ENCODE measurements at regions not wholly inside any gene's neighbourhood (a gene's known extent, or its start where the extent isn't known, plus 50 kb on each side); places are given as distances from the start of the nearest gene placed in this dataset.

DNA sequence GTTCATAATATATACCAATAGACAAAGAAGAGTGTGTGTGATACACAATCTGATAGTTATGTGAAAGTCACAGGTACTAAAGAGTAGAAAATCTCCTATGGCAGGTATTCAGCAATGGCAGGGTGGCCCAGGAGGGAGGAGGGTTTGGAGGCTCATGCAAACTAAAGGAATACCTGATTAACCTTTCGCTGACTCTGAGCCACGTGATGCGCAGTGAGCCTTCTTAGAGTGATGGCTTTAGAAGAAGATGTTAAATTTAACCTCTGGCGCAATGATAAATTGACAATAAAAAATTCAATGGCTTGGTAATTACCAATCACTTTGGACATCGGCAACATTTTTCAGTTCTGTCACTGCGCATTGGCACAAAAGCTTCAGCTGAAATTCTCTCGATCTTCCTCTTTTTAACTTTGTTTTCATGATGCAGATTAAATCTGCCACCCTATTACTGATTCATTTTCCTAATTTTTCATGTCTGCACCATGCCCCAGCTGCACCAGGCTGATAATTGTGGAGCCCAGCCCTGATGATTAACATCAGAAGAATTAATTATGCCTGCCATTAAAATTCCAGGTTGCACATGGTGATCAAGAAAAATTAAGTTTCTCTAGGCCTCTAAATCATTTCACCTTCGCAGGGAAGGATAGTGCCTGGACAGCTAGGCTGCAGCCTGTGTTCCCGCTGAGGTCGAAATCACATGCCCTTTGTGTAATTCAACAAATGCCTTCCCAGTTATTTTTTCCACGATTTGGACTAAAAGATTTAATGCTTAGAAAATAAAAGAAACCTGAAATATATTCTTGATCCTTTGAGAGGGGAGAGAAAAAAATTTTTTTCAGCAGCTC is 250.6 kb upstream of the HNRNPA3 start:
- Mint-ChIP-seq H3K9me3 (no peaks in the 10 kb centered on the region), H3K36me3 (ENCODE audit: low read depth) (no peaks in the 10 kb centered on the region), H3K27me3 (ENCODE audit: low read depth) (peaks cover 52% of the 10 kb centered on the region), H3K4me1 (ENCODE audit: low read depth) (no peaks in the 10 kb centered on the region), H3K27ac (no peak overlapping the region), H3K4me3 (ENCODE audit: low read depth) (no peak overlapping the region)
- intact Hi-C loops (cut with micrococcal nuclease) = no loop called here
- DNase-seq (ENCODE audit: low spot score) = no peak

DNA sequence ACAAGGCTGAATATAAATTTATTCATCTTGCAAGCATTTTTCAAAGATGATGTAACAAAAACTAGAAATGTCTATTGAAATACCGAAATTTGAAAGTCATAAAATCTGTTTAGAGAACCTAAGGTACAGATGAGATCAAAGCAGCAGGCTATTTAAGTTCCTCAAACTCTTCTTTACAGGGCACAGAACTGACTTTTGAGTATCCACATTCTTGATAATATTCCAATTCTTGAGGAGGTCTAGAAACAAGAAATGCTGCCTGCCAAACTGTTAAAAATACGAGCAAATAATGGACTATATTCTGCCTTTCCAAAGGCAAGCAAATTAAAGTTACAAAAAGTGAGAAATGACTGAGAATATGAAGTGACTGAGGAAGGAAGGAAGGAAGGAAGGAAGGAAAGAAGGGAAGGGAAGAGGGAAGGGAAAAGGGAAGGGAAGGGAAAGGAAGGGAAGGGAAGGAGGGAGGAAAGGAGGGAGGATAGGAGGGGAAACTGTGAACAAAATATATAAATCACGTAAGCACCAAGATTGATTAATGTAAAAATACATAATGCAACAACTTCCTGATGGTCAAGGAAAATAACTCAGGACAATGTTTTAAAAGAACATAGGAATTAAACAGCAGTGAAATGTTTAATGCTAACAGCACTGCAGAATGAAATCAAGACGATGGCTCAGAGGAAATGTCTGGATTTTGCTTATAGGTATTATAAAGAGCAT is 248.9 kb upstream of the HNRNPA3 start:
- Mint-ChIP-seq H3K9me3 (no peaks in the 10 kb centered on the region), H3K4me3 (ENCODE audit: low read depth) (no peak overlapping the region), H3K4me1 (ENCODE audit: low read depth) (no peaks in the 10 kb centered on the region), H3K27me3 (ENCODE audit: low read depth) (peaks cover 51% of the 10 kb centered on the region), H3K27ac (no peak overlapping the region), H3K36me3 (ENCODE audit: low read depth) (no peaks in the 10 kb centered on the region)
- intact Hi-C loops (cut with micrococcal nuclease) = no loop called here
- DNase-seq (ENCODE audit: low spot score) = no peak

DNA sequence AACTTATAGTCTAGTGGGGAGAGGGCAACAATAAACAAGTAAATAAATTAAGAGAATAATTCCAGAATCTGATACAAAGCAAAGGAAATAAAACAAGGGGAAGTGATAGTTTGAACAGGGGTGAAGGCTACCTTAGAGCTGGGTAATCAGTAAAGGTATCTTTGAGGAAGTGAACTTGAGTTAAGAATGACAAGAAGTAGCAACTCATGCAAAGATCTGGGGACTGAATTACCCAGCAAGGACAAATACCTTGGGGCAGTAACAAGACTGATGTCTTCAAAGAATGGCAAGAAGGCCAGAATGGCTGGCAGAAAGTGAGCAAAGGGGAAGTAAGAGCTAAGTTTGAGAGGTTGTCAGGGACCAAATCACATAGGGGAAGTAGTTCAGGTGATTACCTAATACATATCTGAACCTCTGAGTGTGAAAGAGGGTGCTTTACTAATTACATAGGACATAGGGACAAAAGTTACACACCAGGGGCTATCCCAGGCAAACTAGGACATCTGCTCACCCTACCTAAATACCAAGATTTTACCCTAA is 244.6 kb upstream of the HNRNPA3 start:
- DNase-seq (ENCODE audit: low spot score) = no peak
- no peaks in the 10 kb centered on the region for H3K9me3 Mint-ChIP-seq
- H3K4me1 Mint-ChIP-seq (ENCODE audit: low read depth) = no peaks in the 10 kb centered on the region
- H3K27me3 Mint-ChIP-seq (ENCODE audit: low read depth) = peaks cover 34% of the 10 kb centered on the region
- H3K4me3 Mint-ChIP-seq (ENCODE audit: low read depth) = no peak overlapping the region
- intact Hi-C loops (cut with micrococcal nuclease) = no loop called here
- H3K27ac Mint-ChIP-seq = no peak overlapping the region
- H3K36me3 Mint-ChIP-seq (ENCODE audit: low read depth) = no peaks in the 10 kb centered on the region

DNA sequence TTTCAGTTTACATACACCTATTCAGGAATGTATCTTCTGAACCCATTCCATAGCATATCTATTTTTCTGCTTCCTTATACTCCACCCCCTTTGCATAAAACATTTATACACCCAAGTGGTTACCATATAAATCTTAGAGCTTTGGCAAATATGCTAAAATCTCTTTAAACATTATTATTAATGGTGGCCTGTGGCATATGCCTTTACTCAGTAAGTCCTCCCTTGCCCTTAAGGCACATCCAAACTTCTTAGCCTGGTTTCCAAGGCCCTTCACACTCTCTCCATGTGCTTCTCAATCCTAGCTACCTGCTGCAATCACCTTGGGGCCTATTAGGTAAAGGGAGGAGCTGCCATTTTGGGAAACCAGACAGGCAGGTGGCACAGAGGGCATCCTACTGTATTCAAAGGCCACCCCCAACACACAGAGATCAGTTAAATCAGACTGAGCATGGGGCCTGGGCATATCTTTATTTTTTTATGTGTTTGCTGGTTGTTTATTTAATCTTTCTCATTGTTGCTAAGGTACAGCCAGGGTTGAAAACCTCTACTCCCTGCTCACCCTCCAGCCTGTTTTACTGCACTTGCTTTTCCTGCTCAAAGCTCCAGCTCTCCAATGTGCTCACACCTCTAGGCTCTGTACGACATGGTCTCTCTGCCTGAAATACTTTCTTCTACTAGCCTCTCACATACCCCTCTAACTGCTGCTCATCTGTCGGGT is 242.8 kb upstream of the HNRNPA3 start:
- no peak for DNase-seq (ENCODE audit: low spot score)
- Mint-ChIP-seq H3K36me3 (ENCODE audit: low read depth) (no peaks in the 10 kb centered on the region), H3K9me3 (no peaks in the 10 kb centered on the region), H3K4me1 (ENCODE audit: low read depth) (no peaks in the 10 kb centered on the region), H3K27me3 (ENCODE audit: low read depth) (peaks cover 37% of the 10 kb centered on the region), H3K27ac (no peak overlapping the region), H3K4me3 (ENCODE audit: low read depth) (no peak overlapping the region)
- intact Hi-C loops (cut with micrococcal nuclease) = no loop called here

DNA sequence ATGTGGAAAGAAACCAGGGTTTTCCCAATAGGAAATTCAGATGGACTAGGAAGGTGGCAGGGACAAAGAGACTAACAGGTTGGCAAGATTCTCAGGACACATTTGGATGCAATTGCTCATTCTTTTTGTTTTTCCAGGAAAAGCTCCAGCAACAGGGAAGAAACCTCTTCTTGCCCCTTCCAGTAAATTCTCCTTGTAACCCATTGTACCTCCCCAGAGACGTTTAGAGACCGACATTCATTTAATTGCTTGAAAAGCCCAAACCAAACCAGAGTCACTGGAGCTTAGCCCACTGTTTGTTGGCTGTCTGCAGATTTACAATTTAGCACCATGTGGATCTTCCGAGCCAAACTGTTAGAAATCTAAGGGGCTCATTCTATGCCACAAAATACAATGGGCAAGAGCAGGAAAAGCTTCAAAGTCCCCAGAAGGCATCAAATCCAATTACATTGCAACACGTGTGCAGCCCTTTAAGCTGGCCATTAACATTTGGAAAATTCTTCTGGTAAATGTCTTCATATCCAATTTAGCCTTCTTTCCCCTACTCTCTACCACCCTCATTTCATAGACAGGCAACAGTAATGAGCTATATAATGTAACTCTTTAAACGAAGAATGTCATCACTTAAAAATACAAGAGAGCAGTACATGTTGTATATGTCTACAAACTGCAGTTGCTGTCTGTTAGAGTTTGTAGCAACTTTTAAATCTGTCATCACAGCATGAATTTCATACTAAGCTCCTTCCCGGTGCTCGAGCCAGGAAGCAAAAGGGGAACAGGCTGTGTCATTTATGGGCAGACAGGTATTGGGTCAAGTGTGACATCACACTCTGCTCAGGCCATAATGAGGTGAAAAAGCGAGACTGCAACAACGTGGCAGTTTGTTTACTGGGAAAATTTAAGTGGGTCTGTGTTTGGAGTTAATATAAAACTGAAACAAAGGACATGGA is 235.6 kb upstream of the HNRNPA3 start:
- intact Hi-C loops (cut with micrococcal nuclease) = no loop called here
- H3K27ac Mint-ChIP-seq = no peak overlapping the region
- H3K4me1 Mint-ChIP-seq (ENCODE audit: low read depth) = no peaks in the 10 kb centered on the region
- peaks cover 46% of the 10 kb centered on the region for H3K27me3 Mint-ChIP-seq (ENCODE audit: low read depth)
- no peaks in the 10 kb centered on the region for H3K9me3 Mint-ChIP-seq
- DNase-seq (ENCODE audit: low spot score) = no peak
- no peak overlapping the region for H3K4me3 Mint-ChIP-seq (ENCODE audit: low read depth)
- H3K36me3 Mint-ChIP-seq (ENCODE audit: low read depth) = no peaks in the 10 kb centered on the region

DNA sequence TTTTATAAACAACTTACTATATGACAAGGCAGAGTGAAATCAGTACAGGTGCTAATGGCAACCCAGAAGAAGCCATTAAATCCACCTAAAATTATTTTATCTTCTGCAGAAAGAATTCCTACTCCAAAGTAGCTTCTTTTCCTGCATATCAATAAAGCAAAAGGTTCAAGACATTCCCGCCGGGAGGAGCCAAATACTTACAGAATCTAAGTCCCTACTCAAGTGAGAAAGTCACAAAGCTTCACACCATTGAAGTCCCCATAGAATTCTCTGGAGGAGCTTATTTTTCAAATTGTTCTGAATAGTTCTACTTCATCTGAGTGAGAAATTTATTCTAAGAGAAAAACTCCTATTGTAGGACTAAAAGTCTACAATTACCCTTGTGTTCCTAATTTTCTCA is 233.7 kb upstream of the HNRNPA3 start:
- H3K4me1 Mint-ChIP-seq (ENCODE audit: low read depth) = no peaks in the 10 kb centered on the region
- H3K27me3 Mint-ChIP-seq (ENCODE audit: low read depth) = peaks cover 43% of the 10 kb centered on the region
- H3K9me3 Mint-ChIP-seq = no peaks in the 10 kb centered on the region
- no peaks in the 10 kb centered on the region for H3K36me3 Mint-ChIP-seq (ENCODE audit: low read depth)
- intact Hi-C loops (cut with micrococcal nuclease) = no loop called here
- no peak overlapping the region for H3K27ac Mint-ChIP-seq
- H3K4me3 Mint-ChIP-seq (ENCODE audit: low read depth) = no peak overlapping the region
- no peak for DNase-seq (ENCODE audit: low spot score)

DNA sequence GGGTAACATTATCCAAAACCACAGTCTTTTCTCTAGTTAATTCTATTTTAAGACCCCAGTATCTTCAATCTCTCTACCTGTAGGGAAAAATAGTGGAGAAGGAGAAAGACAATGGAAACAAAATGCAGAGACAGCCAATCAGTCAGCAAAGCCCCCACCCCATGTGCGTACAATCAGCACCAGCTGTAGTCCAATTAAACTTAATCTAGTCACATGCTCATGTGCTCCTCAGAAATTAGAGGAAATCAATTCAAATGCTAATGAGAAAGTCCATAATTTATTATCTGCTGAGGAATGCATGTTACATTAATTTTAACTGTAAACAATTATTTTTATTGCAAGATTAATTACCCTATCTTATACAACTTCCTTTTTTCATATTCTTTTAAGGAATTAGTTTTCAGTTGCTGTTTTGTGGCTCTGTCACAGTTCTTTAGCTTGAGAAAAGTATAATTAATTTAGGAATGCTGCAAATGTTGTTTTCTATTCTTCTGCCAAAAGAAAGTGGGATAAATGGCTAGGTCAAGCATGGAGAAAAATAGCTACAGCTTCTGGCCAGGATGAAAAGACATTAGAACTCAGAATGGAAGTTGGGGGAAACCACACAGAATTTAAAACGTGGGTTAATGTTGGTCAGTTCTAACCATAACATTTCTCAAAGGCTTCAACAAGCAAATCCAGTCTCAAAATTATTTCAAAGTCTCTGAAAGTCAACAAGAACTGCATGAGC is 232.4 kb upstream of the HNRNPA3 start:
- Mint-ChIP-seq H3K4me1 (ENCODE audit: low read depth) (no peaks in the 10 kb centered on the region), H3K4me3 (ENCODE audit: low read depth) (no peak overlapping the region), H3K27me3 (ENCODE audit: low read depth) (peaks cover 38% of the 10 kb centered on the region), H3K27ac (no peak overlapping the region), H3K36me3 (ENCODE audit: low read depth) (no peaks in the 10 kb centered on the region), H3K9me3 (no peaks in the 10 kb centered on the region)
- DNase-seq (ENCODE audit: low spot score) = no peak
- intact Hi-C loops (cut with micrococcal nuclease) = no loop called here

DNA sequence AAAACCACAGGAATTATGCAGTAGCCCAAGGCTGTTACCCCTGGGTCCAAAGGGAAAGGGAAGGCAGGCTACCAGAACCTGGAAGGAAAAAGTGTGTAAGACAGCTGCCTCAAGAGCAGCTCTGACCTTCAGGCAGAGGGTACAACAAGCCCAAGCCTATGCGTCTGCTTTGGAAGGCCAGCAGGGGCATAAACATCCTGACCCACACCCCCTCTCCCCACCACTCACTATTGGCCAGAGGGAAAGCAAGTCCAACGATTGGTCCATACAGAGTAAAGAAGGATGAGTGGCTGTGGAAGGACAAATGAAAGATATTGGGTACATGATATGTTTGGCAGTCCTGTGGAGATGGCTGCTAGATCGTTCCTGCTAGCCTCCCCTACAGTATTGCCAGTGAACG is 227.6 kb upstream of the HNRNPA3 start:
- Mint-ChIP-seq H3K27me3 (ENCODE audit: low read depth) (peaks cover 37% of the 10 kb centered on the region), H3K4me1 (ENCODE audit: low read depth) (no peaks in the 10 kb centered on the region)
- intact Hi-C loops (cut with micrococcal nuclease) = no loop called here

DNA sequence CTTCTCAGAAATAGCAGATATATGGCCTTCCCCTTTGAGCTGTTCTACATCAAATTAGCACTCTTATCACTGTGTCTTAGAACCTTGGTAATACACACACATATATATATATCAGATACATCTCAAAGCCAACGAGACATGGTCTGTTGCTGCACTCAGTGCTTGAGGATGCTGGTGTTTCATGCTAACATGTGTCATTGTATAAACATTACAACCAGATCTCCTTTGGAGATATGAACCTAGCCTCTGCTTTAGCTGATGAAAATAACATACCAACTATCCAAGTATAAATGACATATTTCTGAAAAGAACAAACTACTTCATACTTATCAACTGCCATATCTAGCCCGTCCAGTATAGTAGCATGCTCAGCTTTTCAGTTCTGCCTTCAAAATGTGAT is 226.7 kb upstream of the HNRNPA3 start:
- Mint-ChIP-seq H3K36me3 (ENCODE audit: low read depth) (no peaks in the 10 kb centered on the region), H3K27ac (no peak overlapping the region), H3K4me1 (ENCODE audit: low read depth) (no peaks in the 10 kb centered on the region), H3K9me3 (no peaks in the 10 kb centered on the region), H3K4me3 (ENCODE audit: low read depth) (no peak overlapping the region), H3K27me3 (ENCODE audit: low read depth) (peaks cover 35% of the 10 kb centered on the region)
- intact Hi-C loops (cut with micrococcal nuclease) = no loop called here
- DNase-seq (ENCODE audit: low spot score) = no peak

More for the DNA sequence above, 227.6 kb upstream of the HNRNPA3 start:
- no peaks in the 10 kb centered on the region for H3K36me3 Mint-ChIP-seq (ENCODE audit: low read depth)
- no peaks in the 10 kb centered on the region for H3K9me3 Mint-ChIP-seq
- no peak overlapping the region for H3K4me3 Mint-ChIP-seq (ENCODE audit: low read depth)
- H3K27ac Mint-ChIP-seq = no peak overlapping the region
- no peak for DNase-seq (ENCODE audit: low spot score)

DNA sequence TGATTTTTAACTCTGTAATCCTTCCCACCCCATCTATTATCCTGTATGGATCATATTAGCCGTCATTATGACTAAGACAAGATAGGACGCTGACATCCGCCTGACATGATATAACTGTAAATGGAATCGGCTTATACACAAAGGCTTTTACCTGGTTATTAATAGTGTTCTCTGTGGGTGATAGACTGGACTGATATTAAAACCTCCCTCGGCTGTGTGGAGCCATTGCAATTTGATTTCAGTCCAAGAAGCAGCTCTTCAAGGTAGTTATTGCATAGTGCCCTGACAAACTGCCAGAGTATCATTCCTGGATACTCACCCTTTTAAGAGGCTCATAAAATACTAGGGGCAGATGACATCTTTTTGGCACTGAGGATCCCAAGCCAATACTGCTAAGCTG is 226.1 kb upstream of the HNRNPA3 start:
- H3K36me3 Mint-ChIP-seq (ENCODE audit: low read depth) = no peaks in the 10 kb centered on the region
- no peak for DNase-seq (ENCODE audit: low spot score)
- H3K4me3 Mint-ChIP-seq (ENCODE audit: low read depth) = no peak overlapping the region
- no peaks in the 10 kb centered on the region for H3K9me3 Mint-ChIP-seq
- H3K27me3 Mint-ChIP-seq (ENCODE audit: low read depth) = peaks cover 37% of the 10 kb centered on the region
- intact Hi-C loops (cut with micrococcal nuclease) = no loop called here
- no peak overlapping the region for H3K27ac Mint-ChIP-seq
- H3K4me1 Mint-ChIP-seq (ENCODE audit: low read depth) = no peaks in the 10 kb centered on the region

DNA sequence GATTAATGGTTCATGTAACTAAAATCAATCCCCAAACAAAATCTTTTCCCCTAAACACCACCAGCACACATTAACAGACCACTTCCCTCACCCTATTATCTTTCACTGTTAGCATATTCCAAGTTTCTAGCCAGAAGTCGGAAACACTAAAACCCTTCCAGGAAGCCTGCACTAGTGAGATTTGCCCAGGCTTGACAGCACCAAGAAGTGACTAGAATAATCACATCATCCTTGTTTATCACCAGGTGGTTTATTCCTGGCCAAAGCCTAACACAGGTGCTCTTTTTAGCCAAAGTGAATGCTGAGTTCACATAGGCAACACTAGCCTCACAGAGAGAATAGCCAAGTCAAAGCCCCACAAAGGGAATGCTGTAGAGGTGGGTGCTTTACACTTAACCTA is 221.2 kb upstream of the HNRNPA3 start:
- intact Hi-C loops (cut with micrococcal nuclease) = no loop called here
- peaks cover 7% of the 10 kb centered on the region for H3K9me3 Mint-ChIP-seq
- H3K36me3 Mint-ChIP-seq (ENCODE audit: low read depth) = no peaks in the 10 kb centered on the region
- no peaks in the 10 kb centered on the region for H3K4me1 Mint-ChIP-seq (ENCODE audit: low read depth)
- no peak overlapping the region for H3K4me3 Mint-ChIP-seq (ENCODE audit: low read depth)
- H3K27ac Mint-ChIP-seq = no peak overlapping the region
- DNase-seq (ENCODE audit: low spot score) = no peak
- peaks cover 22% of the 10 kb centered on the region for H3K27me3 Mint-ChIP-seq (ENCODE audit: low read depth)
